ENCODE measurements at regions not wholly inside any gene's neighbourhood (a gene's known extent, or its start where the extent isn't known, plus 50 kb on each side); places are given as distances from the start of the nearest gene placed in this dataset.

GRCh38 chr7:84363741-84364140 lies 169.2 kb upstream of the SEMA3A start:
- no peak for FAIRE-seq
- TF ChIP-seq, protein P1, sequence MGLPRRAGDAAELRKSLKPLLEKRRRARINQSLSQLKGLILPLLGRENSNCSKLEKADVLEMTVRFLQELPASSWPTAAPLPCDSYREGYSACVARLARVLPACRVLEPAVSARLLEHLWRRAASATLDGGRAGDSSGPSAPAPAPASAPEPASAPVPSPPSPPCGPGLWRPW (IDR thresholded peaks at IDR 0.05): no peak
- TF ChIP-seq JUNB (IDR thresholded peaks at IDR 0.05) (no peak), HOXA7 (CRISPR knock-in tag; IDR thresholded peaks at IDR 0.05) (no peak), KDM1A (IDR thresholded peaks at IDR 0.05; ENCODE audit: low read depth) (no peak), EHF (CRISPR knock-in tag; IDR thresholded peaks at IDR 0.05) (no peak), FOXS1 (CRISPR knock-in tag; IDR thresholded peaks at IDR 0.05) (no peak), FOSL2 (IDR thresholded peaks at IDR 0.05) (no peak), FOSL2 (CRISPR knock-in tag; IDR thresholded peaks at IDR 0.05) (no peak)
- peaks cover 4% of the 10 kb centered on the region; the same call in 1 of the 3 replicates for H3K4me1 ChIP-seq
- no peak overlapping the region for H3K4me3 ChIP-seq
- CTCF ChIA-PET: interaction anchor here (0.6 to 1.1 kb wide), 2 partner anchors 114 to 659 kb away, joined by 3 read pairs; no protein-coding TSS in a partner anchor
- H3K4me2 ChIP-seq: no peak overlapping the region
- no peak for ATAC-seq
- H3K9me3 ChIP-seq: no peaks in the 10 kb centered on the region
- DNase-seq (ENCODE audit: low read depth in 1 of 2, low spot score in 1 of 2): no peak
- POLR2A ChIA-PET: no interaction called here
- no peak overlapping the region for H3K27ac ChIP-seq

- H3K4me2 ChIP-seq: no peak overlapping the region
- TF ChIP-seq SMC3 (IDR thresholded peaks at IDR 0.05) (no peak), RNF2 (IDR thresholded peaks at IDR 0.05; ENCODE audit: borderline replicate concordance, low read depth) (no peak), EHF (CRISPR knock-in tag; IDR thresholded peaks at IDR 0.05) (no peak), MAX (IDR thresholded peaks at IDR 0.05) (no peak), FOXS1 (CRISPR knock-in tag; IDR thresholded peaks at IDR 0.05) (no peak), NFE2L2 (conservative IDR thresholded peaks at IDR 0.05; ENCODE audit: low read length) (no peak), REST (IDR thresholded peaks at IDR 0.05) (no peak), HEYL (CRISPR knock-in tag; IDR thresholded peaks at IDR 0.05) (no peak), CBX8 (IDR thresholded peaks at IDR 0.05) (no peak), CTCF (IDR thresholded peaks at IDR 0.05) (no peak), CBX2 (IDR thresholded peaks at IDR 0.05; ENCODE audit: borderline replicate concordance, low read depth) (no peak), NPAS2 (CRISPR knock-in tag; IDR thresholded peaks at IDR 0.05; ENCODE audit: borderline replicate concordance) (no peak), RARB (CRISPR knock-in tag; IDR thresholded peaks at IDR 0.05) (no peak), SREBF2 (IDR thresholded peaks at IDR 0.05) (no peak), TFCP2L1 (CRISPR knock-in tag; IDR thresholded peaks at IDR 0.05) (no peak)
- TF ChIP-seq, protein P2, sequence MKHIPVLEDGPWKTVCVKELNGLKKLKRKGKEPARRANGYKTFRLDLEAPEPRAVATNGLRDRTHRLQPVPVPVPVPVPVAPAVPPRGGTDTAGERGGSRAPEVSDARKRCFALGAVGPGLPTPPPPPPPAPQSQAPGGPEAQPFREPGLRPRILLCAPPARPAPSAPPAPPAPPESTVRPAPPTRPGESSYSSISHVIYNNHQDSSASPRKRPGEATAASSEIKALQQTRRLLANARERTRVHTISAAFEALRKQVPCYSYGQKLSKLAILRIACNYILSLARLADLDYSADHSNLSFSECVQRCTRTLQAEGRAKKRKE (CRISPR knock-in tag; IDR thresholded peaks at IDR 0.05; ENCODE audit: low read depth): no peak
- TF ChIP-seq, protein P3, sequence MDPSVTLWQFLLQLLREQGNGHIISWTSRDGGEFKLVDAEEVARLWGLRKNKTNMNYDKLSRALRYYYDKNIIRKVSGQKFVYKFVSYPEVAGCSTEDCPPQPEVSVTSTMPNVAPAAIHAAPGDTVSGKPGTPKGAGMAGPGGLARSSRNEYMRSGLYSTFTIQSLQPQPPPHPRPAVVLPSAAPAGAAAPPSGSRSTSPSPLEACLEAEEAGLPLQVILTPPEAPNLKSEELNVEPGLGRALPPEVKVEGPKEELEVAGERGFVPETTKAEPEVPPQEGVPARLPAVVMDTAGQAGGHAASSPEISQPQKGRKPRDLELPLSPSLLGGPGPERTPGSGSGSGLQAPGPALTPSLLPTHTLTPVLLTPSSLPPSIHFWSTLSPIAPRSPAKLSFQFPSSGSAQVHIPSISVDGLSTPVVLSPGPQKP (IDR thresholded peaks at IDR 0.05; ENCODE audit: low read depth, low read length): no peak
- H3K27ac ChIP-seq: no peak overlapping the region
- POLR2A ChIA-PET: no interaction called here
- H3K4me1 ChIP-seq: peaks cover 4% of the 10 kb centered on the region; the same call in 1 of the 3 replicates
- FAIRE-seq: no peak
- CTCF ChIA-PET: no interaction called here
- no peaks in the 10 kb centered on the region for H3K9me3 ChIP-seq
- 89% methylated on average over 1 of the region's 1 CpG for WGBS (ENCODE audit: missing lambda C conversion rate)
- ATAC-seq: no peak
- no peak for DNase-seq (ENCODE audit: low read depth in 1 of 2, low spot score in 1 of 2)
- H3K4me3 ChIP-seq: no peak overlapping the region
These were observed 168.2 kb upstream of the SEMA3A start for GRCh38 chr7:84362828-84363227.
